HepG2 (cell line): ENCODE measurements at regions not wholly inside any gene's neighbourhood (a gene's known extent, or its start where the extent isn't known, plus 50 kb on each side); places are given as distances from the start of the nearest gene placed in this dataset.

Source experiments
- BCLAF1 ChIP-seq: fragments of 450-650 bp; IDR thresholded peaks from 2 replicates; pipeline ENCODE4 v1.6.1; 2017; ENCODE audit warnings: mild to moderate bottlenecking
- CAMTA2 ChIP-seq: sonication (generic); formaldehyde crosslinking; IDR thresholded peaks from 2 replicates; pipeline ENCODE4 v1.4.0; 2020; ENCODE audit warnings: mild to moderate bottlenecking, missing genetic modification reagents, borderline replicate concordance
- FOXJ3 ChIP-seq: sonication (generic); formaldehyde crosslinking; IDR thresholded peaks from 2 replicates; pipeline ENCODE4 v1.4.0; 2020; ENCODE audit warnings: missing genetic modification reagents, mild to moderate bottlenecking, borderline replicate concordance
- GMEB1 ChIP-seq: sonication (generic); formaldehyde crosslinking; IDR thresholded peaks from 2 replicates; pipeline ENCODE4 v1.5.1; 2020; ENCODE audit warnings: missing genetic modification reagents, mild to moderate bottlenecking, borderline replicate concordance
- HDAC6 ChIP-seq: fragments of 200-600 bp; sonication (generic); IDR thresholded peaks from 2 replicates; pipeline ENCODE4 v1.7.0; 2017; ENCODE audit warnings: mild to moderate bottlenecking, antibody characterized with exemption, low read length, low read depth
- KLF9 ChIP-seq: IDR thresholded peaks from 2 replicates; pipeline ENCODE4 v1.6.1; 2016; ENCODE audit warnings: low read depth
- MIER3 ChIP-seq: IDR thresholded peaks from 2 replicates; pipeline ENCODE4 v1.6.1; 2016; ENCODE audit warnings: missing compliant biosample characterization, borderline replicate concordance
- MNT ChIP-seq: fragments of 450-650 bp; IDR thresholded peaks from 2 replicates; pipeline ENCODE4 v1.6.1; 2016
- NFKB2 ChIP-seq: sonication (generic); formaldehyde crosslinking; IDR thresholded peaks from 2 replicates; pipeline ENCODE4 v1.4.0; 2020; ENCODE audit warnings: missing genetic modification reagents, borderline replicate concordance
- NRL ChIP-seq: sonication (generic); formaldehyde crosslinking; IDR thresholded peaks from 2 replicates; pipeline ENCODE4 v1.5.0; 2020; ENCODE audit warnings: missing genetic modification reagents, mild to moderate bottlenecking, moderate library complexity, borderline replicate concordance
- PLSCR1 ChIP-seq: sonication (generic); formaldehyde crosslinking; IDR thresholded peaks from 2 replicates; pipeline ENCODE4 v1.5.0; 2020; ENCODE audit warnings: missing genetic modification reagents, mild to moderate bottlenecking, borderline replicate concordance
- SMAD3 ChIP-seq: sonication (generic); formaldehyde crosslinking; IDR thresholded peaks from 2 replicates; pipeline ENCODE4 v1.4.0; 2020; ENCODE audit warnings: missing genetic modification reagents
- SP2 ChIP-seq: sonication (generic); formaldehyde crosslinking; IDR thresholded peaks from 2 replicates; pipeline ENCODE4 v1.5.1; 2020; ENCODE audit warnings: mild to moderate bottlenecking, missing genetic modification reagents
- TAF15 ChIP-seq: fragments of 200-400 bp; formaldehyde crosslinking; IDR thresholded peaks from one replicate; pipeline ENCODE4 v1.6.1; 2018; ENCODE audit warnings: mild to moderate bottlenecking, low read depth, low read length; ENCODE audit not compliant: poor library complexity, severe bottlenecking
- ZNF143 ChIP-seq: sonication (generic); formaldehyde crosslinking; IDR thresholded peaks from 2 replicates; pipeline ENCODE4 v1.4.0; 2020; ENCODE audit warnings: missing genetic modification reagents
- ZNF264 ChIP-seq: sonication (generic); formaldehyde crosslinking; IDR thresholded peaks from 2 replicates; pipeline ENCODE4 v1.4.0; 2020; ENCODE audit warnings: missing genetic modification reagents
- ZNF44 ChIP-seq: sonication (generic); formaldehyde crosslinking; IDR thresholded peaks from 2 replicates; pipeline ENCODE4 v1.5.1; 2020; ENCODE audit warnings: mild to moderate bottlenecking, missing genetic modification reagents
- ZNF577 ChIP-seq: sonication (generic); formaldehyde crosslinking; IDR thresholded peaks from 2 replicates; pipeline ENCODE4 v1.4.0; 2020; ENCODE audit warnings: mild to moderate bottlenecking, low read depth, missing genetic modification reagents, borderline replicate concordance
- ZNF710 ChIP-seq: sonication (generic); formaldehyde crosslinking; IDR thresholded peaks from 2 replicates; pipeline ENCODE4 v1.5.0; 2020; ENCODE audit warnings: mild to moderate bottlenecking, missing genetic modification reagents, borderline replicate concordance
- ZNF883 ChIP-seq: sonication (generic); formaldehyde crosslinking; IDR thresholded peaks from 2 replicates; pipeline ENCODE4 v1.5.1; 2020; ENCODE audit warnings: mild to moderate bottlenecking, missing genetic modification reagents; ENCODE audit errors: not compliant biosample characterization
- ZNF891 ChIP-seq: sonication (generic); formaldehyde crosslinking; IDR thresholded peaks from 2 replicates; pipeline ENCODE4 v1.5.0; 2020; ENCODE audit warnings: mild to moderate bottlenecking, missing genetic modification reagents

GRCh38 chr12:112599871-112600270 lies 181.1 kb downstream of the PTPN11 start (continued):
- TF ChIP-seq MNT (no peak), SP2 (CRISPR knock-in tag) (no peak), CAMTA2 (CRISPR knock-in tag) (no peak), GMEB1 (CRISPR knock-in tag) (no peak), BCLAF1 (no peak), ZNF264 (CRISPR knock-in tag) (peak; percentile 76; the same call in 1 of the 2 replicates), ZNF577 (no peak), ZNF143 (CRISPR knock-in tag) (no peak), PLSCR1 (CRISPR knock-in tag) (no peak), ZNF44 (no peak), KLF9 (CRISPR knock-in tag) (no peak), ZNF710 (CRISPR knock-in tag) (no peak), NRL (no peak), HDAC6 (no peak), TAF15 (no peak), FOXJ3 (CRISPR knock-in tag) (peak; percentile 71; the same call in 1 of the 2 replicates), MIER3 (peak; percentile 39; the same call in 1 of the 2 replicates), ZNF891 (no peak), NFKB2 (CRISPR knock-in tag) (no peak), ZNF883 (no peak), SMAD3 (peak; percentile 66; the same call in 1 of the 2 replicates)
